NCI-H2171 (cell line): ENCODE measurements at regions not wholly inside any gene's neighbourhood (a gene's known extent, or its start where the extent isn't known, plus 50 kb on each side); places are given as distances from the start of the nearest gene placed in this dataset.
"Not testable (repeated sequence)": the region's sequence is repeated elsewhere in the genome, so short reads cannot be mapped to it uniquely, and the experiment has no call there.

Experiments used
- DNase-seq: peaks from one replicate; lab custom pipeline; 2025; lab: John Stamatoyannopoulos, UW

DNA sequence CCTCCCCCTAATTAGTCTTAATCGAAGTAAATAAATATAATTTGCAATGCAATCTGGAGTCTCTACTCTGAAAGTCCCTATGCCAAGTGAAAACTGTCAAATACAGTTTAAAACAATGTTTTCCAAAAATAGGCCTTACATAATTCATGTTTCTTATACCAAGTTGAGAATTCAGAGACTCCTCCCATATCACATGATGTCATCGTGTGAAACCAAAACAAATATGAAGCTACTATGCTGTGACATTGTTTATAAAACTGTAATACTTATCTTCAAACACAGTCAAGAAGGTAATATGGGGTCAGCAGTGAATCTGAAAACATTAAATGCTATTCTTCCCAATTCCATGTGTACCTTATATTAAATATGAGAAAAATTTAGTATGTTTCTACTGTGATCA is 940.2 kb upstream of the FANCL start:
- DNase-seq, result no peak

DNA sequence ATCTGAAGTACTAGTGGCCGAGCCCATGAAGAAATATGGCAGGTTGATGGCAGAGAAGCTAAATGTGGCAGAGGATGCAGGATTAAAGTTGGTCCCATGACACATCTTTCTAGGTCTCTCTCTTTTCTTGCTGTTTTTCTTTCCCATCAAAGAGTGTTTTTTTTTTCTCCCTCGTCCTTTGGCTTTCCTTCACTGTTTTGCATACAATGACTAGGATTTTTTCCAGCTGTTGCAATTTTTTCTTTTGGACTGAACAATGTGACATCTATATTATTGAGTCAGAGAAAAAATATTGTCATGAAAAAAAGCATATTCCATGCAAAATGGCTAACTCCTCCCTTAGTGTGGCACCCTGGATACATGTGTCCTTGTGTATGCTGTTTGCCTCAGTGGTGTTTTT is 939.5 kb upstream of the FANCL start:
- no peak for DNase-seq

DNA sequence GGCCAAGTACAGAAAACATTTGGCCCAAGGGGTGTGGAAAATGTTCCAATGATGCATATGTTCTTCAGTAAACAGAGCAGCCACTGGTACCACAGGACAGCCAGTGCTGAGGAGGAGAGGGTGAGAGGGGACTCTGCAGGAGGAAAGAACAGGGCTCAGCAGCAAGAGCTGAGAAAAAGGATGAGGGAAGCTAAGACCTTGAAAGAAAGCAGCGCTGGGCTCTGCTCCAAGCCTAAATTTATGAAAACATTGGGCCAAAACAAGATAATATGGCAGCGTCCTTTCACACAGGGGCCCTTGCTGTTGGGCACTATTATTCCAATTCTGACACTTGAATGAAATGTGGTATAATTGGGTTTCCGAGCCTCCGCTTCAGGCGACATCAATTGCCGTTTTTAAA is 939.0 kb upstream of the FANCL start:
- DNase-seq, result no peak

DNA sequence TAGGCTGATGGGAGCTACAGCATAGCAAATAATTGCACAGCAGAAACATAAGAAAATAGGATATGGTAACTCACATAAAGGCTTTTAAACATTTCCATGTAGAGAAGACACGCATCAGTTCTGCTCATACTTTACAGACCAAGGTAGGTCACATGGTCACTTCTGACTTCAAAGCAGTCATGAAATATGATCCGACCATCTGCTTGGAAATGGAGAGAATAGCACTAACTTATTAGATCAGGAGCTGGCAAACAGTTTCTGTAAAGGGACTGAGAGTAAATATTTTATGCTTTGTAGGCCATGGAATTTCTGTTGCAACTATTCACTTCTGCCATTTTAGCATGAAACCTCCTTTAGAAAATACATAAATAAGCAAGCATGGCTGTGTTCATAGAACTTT is 936.6 kb upstream of the FANCL start:
- peak; percentile 64 for DNase-seq

DNA sequence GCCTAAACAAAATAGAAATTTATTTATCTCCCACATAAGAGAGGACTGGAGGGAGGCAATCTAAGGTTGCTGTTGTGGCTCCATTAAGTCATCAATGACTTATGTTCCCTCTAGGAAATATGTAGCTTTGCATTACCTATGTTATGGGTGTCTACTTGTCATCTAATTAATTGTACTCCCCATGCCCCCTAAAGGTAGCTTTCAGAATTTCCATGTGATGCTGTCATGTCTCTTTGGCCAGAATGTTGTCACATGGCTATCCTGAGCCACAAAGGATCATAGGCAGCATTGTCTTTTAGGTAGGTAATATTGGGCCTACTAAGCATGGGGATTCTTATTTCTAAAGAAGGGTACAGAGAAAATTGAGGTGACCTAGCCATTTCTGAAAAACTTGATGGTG is 935.6 kb upstream of the FANCL start:
- no peak for DNase-seq

GRCh38 chr2:59174536-59175243 is 933.6 kb upstream of the FANCL start:
- no peak for DNase-seq

DNA sequence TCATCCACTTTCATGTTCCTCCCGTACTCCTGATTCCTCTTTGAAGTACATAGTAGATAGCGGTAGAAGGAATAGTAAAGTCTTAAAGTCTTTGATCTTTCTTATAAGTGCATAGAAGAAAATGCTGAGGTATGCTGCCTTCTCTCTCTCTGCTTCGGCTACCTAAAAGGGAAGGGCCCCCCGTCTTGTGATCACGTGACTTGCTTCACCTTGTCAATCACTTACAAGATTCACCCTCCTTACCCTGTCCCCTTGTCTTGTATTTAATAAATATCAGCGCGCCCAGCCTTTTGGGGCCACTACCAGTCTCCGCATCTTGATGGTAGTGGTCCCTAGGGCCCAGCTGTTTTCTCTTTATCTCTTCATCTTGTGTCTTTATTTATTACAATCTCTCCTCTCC is 932.2 kb upstream of the FANCL start:
- DNase-seq, result no peak

- DNase-seq, result no peak
Measured at GRCh38 chr2:59171019-59171418, 929.9 kb upstream of the FANCL start.

GRCh38 chr2:59168766-59169165 is 927.6 kb upstream of the FANCL start:
- no peak for DNase-seq

DNA sequence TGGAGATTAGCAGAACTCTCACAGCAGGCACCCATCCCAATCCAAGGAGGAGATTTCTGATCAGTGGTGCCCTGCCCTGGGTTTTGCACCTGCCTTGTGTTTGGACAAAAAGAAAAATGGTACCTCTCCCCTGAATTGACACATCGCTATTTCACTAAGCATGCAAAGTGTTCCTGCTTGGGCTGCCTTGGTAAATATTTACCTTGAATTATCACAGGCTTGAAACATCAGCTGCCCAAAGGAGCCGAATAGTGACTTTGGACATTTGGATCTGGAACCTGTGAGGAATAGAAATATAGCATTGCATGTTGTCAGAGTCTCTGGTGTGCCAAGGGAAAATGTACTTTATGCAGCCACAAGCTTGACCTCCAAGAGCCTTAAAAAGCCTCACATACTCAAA is 926.4 kb upstream of the FANCL start:
- no peak for DNase-seq

DNA sequence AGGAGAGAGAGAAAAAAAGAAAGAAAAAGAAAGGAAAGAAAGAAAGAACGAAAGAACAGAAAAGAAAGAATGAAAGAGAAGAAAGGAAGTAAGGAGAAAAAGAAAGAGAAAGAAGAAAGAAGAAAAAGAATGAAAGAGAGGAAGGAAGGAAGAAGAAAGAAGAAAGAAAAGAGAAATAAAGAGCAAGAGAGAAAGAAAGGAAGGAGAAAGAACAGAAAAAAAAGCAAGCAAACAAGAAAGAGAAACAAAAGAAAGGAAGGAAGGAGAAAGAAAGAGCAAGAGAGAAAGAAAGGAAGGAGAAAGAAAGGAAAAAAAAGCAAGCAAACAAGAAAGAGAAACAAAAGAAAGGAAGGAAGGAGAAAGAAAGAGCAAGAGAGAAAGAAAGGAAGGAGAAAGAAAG is 916.8 kb upstream of the FANCL start:
- not testable (repeated sequence) for DNase-seq

GRCh38 chr2:59151805-59152204 is 910.7 kb upstream of the FANCL start:
- DNase-seq, result no peak

- DNase-seq, result no peak
Measured at GRCh38 chr2:59150217-59150849, 909.2 kb upstream of the FANCL start.

- DNase-seq, result no peak
Measured at GRCh38 chr2:59149271-59149670, 908.1 kb upstream of the FANCL start.

DNA sequence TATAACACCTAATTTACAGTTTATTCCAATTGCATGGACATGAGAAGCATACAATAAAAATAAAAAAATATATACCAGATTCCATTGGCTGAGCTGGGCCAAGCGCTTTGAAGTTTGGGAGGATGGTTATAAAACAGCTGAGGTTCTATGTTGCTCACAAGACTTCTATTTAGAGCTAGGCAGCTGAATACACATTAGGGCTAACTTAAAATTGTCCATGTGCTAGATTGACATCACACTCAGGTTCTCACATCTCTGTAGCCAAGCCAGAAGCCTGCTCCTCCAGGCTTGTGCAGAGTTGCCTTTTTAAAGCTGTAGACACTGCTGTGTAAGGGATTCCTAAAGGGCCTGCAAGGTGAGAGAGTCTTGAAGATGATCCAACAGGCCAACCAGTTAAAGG is 871.1 kb upstream of the FANCL start:
- no peak for DNase-seq

DNA sequence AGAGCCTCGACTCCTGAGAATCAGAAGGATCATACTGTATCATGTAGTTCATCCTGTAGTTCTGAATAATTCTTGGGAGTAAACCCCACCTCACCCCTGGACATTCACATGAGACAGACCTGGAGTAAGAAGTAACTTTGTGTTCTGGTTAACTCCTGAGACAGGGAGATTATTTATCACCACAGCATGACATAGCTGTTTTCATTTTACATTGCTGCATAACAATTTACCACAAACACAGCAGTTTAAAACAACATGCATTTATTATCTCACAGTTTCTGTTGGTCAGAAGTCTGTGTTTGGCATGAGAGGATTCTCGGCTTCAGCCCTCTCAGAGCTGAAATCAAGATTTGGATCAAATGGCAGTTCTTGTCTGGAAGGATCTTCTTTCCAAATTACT is 855.8 kb upstream of the FANCL start:
- DNase-seq, result no peak

DNA sequence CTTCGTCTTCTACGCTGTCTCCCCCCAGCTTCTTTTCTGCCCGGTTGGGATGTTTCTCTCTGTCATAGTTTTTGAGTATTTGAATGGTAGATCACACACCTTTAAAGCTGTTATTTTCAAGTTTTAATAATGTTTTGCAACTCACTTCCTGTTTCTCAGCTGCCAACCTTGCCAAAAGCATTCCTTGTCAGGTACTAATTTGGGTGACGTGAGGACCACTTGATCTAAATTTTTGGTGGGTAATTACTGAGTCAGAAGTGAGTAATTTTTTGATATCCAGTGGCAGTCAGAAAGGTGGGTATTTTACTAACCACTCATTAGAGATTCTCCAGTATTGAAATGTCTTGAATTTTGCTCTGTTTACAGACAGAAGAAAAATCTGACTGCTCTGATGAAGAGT is 852.4 kb upstream of the FANCL start:
- no peak for DNase-seq

GRCh38 chr2:59084326-59084725 is 843.2 kb upstream of the FANCL start:
- DNase-seq, result no peak

GRCh38 chr2:59083075-59083828 is 842.1 kb upstream of the FANCL start:
- no peak for DNase-seq

- DNase-seq, result no peak
Measured at GRCh38 chr2:59082657-59083056, 841.5 kb upstream of the FANCL start.

DNA sequence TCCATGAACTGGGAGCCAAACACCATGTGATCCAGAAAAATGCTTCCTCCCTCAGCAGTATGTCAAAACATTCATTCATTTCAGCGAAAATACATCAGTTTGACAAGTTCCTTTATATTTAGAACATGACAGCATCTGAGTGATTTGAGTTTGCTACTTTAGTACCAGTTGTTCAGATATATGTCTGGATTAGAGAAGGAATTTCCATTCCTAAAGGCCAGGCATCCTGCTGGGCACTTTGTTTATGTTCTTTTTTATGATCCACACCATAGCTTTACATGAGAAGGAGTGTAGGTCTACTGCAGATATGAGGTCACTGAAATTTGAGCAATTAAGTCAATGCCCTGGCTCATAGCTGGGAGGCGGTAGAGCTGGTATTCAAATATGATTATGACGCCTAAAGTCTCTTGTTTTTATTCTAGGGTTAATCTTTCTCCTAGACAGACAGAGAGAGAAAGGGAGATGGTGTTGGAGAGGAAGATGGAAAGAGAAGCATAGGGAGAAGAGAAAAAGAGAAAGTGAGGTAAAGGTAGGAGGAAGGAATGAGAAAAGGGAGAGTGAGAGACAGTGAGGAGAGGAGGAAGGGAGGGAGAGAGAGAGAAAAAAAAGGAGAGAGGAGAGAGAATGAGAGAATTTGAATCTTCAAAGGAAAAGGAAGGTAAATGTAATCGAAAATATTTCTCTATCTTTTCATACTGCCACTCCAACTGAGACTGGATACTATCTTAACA is 839.5 kb upstream of the FANCL start:
- DNase-seq, result no peak

GRCh38 chr2:59077981-59078531 is 836.9 kb upstream of the FANCL start:
- DNase-seq, result no peak
